PC-3 (cell line): ENCODE measurements at regions not wholly inside any gene's neighbourhood (a gene's known extent, or its start where the extent isn't known, plus 50 kb on each side); places are given as distances from the start of the nearest gene placed in this dataset.

Experiments used
- EZH2 ChIP-seq: fragments of 300-600 bp; sonication (generic); IDR thresholded peaks from one replicate; pipeline ENCODE4 v1.6.1; 2017; ENCODE audit warnings: antibody characterized with exemption, mild to moderate bottlenecking, low read length; ENCODE audit not compliant: unreplicated experiment
- EZH2phosphoT487 ChIP-seq: fragments of 300-600 bp; sonication (generic); IDR thresholded peaks from 2 replicates; pipeline ENCODE4 v1.6.1; 2018; ENCODE audit warnings: mild to moderate bottlenecking, antibody characterized with exemption, low read length, borderline replicate concordance
- TF ChIP-seq, protein P1 (sequence below): fragments of 300-600 bp; sonication (generic); conservative IDR thresholded peaks from 2 replicates; pipeline ENCODE4 v1.5.1; 2017; ENCODE audit warnings: antibody characterized with exemption, low read depth, mild to moderate bottlenecking, low read length

DNA sequence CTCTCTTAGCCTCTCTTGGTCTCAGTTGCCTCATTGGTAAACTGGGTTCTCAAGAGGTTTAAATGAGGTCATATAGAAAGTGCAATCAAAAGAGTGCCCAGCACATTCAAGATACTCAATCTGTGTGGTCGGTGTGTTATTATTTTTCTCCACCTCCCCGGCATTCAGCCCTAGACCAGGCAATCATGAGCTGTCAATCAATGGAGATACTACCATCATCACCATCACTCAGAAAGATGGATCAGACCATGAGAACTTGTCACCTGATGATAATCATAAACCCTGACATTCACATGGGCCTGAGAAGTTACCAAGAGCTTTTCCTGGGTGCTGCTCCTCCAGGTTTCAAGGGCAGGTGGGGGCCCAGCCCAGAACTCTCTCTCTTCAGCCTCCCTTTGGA lies 166.1 kb downstream of the MN1 start:
- TF ChIP-seq EZH2 (no peak), EZH2phosphoT487 (no peak)
- TF ChIP-seq, protein P1, sequence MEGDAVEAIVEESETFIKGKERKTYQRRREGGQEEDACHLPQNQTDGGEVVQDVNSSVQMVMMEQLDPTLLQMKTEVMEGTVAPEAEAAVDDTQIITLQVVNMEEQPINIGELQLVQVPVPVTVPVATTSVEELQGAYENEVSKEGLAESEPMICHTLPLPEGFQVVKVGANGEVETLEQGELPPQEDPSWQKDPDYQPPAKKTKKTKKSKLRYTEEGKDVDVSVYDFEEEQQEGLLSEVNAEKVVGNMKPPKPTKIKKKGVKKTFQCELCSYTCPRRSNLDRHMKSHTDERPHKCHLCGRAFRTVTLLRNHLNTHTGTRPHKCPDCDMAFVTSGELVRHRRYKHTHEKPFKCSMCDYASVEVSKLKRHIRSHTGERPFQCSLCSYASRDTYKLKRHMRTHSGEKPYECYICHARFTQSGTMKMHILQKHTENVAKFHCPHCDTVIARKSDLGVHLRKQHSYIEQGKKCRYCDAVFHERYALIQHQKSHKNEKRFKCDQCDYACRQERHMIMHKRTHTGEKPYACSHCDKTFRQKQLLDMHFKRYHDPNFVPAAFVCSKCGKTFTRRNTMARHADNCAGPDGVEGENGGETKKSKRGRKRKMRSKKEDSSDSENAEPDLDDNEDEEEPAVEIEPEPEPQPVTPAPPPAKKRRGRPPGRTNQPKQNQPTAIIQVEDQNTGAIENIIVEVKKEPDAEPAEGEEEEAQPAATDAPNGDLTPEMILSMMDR, result no peak
